Osteocyte (in vitro differentiated cells): ENCODE measurements at regions not wholly inside any gene's neighbourhood (a gene's known extent, or its start where the extent isn't known, plus 50 kb on each side); places are given as distances from the start of the nearest gene placed in this dataset.

Experiments used
- DNase-seq: peaks from one replicate; pipeline ENCODE4 v3.0.0; 2021; ENCODE audit warnings: mixed read lengths; ENCODE audit not compliant: unreplicated experiment; ENCODE audit errors: extremely low spot score
- H3K27ac Mint-ChIP-seq: one replicate; pipeline ENCODE4 v1.8.0; 2021; ENCODE audit warnings: mild to moderate bottlenecking, mixed read lengths; ENCODE audit not compliant: unreplicated experiment
- H3K27me3 Mint-ChIP-seq: one replicate; pipeline ENCODE4 v1.8.0; 2021; ENCODE audit warnings: mixed read lengths; ENCODE audit not compliant: unreplicated experiment
- H3K36me3 Mint-ChIP-seq: one replicate; pipeline ENCODE4 v1.8.0; 2021; ENCODE audit warnings: mixed read lengths; ENCODE audit not compliant: unreplicated experiment
- H3K4me1 Mint-ChIP-seq: one replicate; pipeline ENCODE4 v1.8.0; 2021; ENCODE audit warnings: mixed read lengths; ENCODE audit not compliant: unreplicated experiment
- H3K4me3 Mint-ChIP-seq: one replicate; pipeline ENCODE4 v1.8.0; 2021; ENCODE audit warnings: mild to moderate bottlenecking, moderate library complexity, mixed read lengths; ENCODE audit not compliant: unreplicated experiment
- H3K9me3 Mint-ChIP-seq: one replicate; pipeline ENCODE4 v1.8.0; 2021; ENCODE audit warnings: mixed read lengths; ENCODE audit not compliant: unreplicated experiment
- TF ChIP-seq, protein P1 (sequence below): fragments of 200-600 bp; sonication (generic); IDR thresholded peaks from 2 replicates; pipeline ENCODE4 v1.5.0; 2021; ENCODE audit warnings: antibody characterized with exemption, mild to moderate bottlenecking, moderate library complexity

DNA sequence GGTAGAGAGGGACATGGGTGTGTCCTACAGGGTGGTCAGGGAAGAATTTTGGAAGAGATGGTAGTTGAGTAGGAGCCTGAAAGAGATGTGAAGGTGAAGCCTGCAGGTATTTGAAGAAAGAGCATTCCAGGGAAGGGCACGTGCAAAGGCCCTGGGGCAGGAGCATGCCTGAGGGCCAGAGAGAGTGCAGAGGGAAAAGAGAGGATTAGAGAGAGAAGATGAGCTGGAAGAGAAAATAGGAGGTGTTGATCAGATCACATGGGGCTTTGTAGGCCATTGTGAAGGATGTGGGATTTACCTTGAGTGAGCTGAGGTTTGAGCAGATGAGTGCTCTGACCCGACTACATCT, 455.0 kb downstream of the HAPSTR1 start:
- no peak overlapping the region for H3K4me3 Mint-ChIP-seq
- H3K9me3 Mint-ChIP-seq, result peaks cover 46% of the 10 kb centered on the region
- no peaks in the 10 kb centered on the region for H3K36me3 Mint-ChIP-seq
- H3K27me3 Mint-ChIP-seq, result no peaks in the 10 kb centered on the region
- no peak for DNase-seq
- H3K4me1 Mint-ChIP-seq, result no peaks in the 10 kb centered on the region
- TF ChIP-seq, protein P1, sequence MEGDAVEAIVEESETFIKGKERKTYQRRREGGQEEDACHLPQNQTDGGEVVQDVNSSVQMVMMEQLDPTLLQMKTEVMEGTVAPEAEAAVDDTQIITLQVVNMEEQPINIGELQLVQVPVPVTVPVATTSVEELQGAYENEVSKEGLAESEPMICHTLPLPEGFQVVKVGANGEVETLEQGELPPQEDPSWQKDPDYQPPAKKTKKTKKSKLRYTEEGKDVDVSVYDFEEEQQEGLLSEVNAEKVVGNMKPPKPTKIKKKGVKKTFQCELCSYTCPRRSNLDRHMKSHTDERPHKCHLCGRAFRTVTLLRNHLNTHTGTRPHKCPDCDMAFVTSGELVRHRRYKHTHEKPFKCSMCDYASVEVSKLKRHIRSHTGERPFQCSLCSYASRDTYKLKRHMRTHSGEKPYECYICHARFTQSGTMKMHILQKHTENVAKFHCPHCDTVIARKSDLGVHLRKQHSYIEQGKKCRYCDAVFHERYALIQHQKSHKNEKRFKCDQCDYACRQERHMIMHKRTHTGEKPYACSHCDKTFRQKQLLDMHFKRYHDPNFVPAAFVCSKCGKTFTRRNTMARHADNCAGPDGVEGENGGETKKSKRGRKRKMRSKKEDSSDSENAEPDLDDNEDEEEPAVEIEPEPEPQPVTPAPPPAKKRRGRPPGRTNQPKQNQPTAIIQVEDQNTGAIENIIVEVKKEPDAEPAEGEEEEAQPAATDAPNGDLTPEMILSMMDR, result no peak
- no peak overlapping the region for H3K27ac Mint-ChIP-seq

DNA sequence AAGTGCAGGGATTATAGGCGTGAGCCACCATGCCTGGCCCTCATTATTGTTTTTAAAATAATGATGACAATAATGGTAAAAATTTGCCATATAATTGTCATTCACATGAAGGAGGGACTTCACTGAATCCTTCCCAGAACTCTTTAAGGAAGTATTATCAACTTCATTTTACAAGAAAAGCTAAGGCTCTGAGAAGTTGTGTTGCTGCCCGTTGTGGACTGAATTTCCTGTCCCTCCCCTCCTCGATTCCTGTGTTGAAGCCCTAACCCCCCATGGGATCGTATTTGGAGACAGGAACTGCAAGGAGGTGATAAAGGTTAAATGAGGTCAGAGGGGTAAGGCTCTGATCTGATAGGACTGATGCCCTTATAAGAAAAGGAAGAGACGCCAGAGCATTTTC, 458.0 kb downstream of the HAPSTR1 start:
- TF ChIP-seq, protein P1, result no peak
- H3K36me3 Mint-ChIP-seq, result no peaks in the 10 kb centered on the region
- H3K4me3 Mint-ChIP-seq, result no peak overlapping the region
- H3K27me3 Mint-ChIP-seq, result no peaks in the 10 kb centered on the region
- no peak for DNase-seq
- peaks cover 30% of the 10 kb centered on the region for H3K9me3 Mint-ChIP-seq
- H3K4me1 Mint-ChIP-seq, result no peaks in the 10 kb centered on the region
- no peak overlapping the region for H3K27ac Mint-ChIP-seq

DNA sequence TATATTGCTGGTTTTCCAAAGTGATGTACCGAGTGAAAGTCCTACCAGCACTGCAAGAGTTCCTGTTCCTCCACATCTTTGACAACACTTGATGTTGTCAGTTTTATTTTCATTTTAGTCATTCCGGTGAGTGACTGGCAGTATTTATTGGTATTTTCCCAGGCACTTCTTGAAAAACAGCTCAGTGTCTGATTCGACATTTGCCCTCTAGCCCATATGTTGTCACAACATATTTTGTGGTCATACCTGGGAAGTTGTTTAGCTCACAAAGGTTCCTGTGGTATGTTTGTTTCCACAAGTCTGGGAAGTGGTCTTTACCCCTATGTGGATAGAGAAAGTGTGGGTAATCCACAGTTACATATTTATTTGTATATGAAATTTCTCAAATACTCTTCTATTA, 463.6 kb downstream of the HAPSTR1 start:
- Mint-ChIP-seq H3K4me1 (no peaks in the 10 kb centered on the region), H3K36me3 (no peaks in the 10 kb centered on the region), H3K9me3 (peaks cover 15% of the 10 kb centered on the region), H3K4me3 (no peak overlapping the region), H3K27me3 (no peaks in the 10 kb centered on the region), H3K27ac (no peak overlapping the region)
- DNase-seq, result no peak
- TF ChIP-seq, protein P1, result no peak

DNA sequence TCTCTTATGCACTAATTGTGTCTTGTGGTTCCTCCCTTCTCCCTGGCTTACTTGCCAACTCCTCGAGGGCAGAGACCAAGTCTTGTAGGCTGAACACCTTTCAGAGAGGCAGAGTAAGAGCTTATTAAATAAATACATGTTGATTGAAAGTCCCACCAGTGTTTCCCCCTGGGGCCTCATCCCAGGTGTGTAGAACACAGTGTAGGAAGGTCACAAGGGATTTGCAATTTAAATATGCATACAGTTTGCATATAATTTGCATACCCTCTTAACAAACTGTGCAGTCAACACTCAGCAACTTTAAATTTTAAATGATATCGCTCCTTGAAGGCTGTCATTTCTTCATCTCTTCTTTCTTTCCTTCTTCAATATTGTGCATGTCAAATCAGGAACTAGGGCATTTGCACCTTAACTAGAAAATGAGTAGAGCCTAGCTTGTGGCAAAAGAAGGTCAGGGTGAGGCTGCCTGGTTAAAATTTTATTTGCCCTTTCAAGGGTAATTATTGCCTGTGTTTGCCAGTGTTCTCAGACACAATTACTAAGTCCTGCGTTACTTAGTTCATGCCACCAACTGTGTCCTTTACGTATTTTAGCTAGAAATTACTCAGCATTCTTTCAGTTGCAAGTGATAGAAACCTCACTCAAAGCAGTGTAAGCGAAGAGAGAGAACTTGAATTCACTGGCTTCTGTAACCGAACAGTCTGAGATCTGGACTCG, 465.7 kb downstream of the HAPSTR1 start:
- Mint-ChIP-seq H3K4me3 (no peak overlapping the region), H3K9me3 (peaks cover 19% of the 10 kb centered on the region), H3K36me3 (no peaks in the 10 kb centered on the region), H3K27ac (no peak overlapping the region), H3K27me3 (no peaks in the 10 kb centered on the region), H3K4me1 (no peaks in the 10 kb centered on the region)
- no peak for DNase-seq
- TF ChIP-seq, protein P1, result no peak

DNA sequence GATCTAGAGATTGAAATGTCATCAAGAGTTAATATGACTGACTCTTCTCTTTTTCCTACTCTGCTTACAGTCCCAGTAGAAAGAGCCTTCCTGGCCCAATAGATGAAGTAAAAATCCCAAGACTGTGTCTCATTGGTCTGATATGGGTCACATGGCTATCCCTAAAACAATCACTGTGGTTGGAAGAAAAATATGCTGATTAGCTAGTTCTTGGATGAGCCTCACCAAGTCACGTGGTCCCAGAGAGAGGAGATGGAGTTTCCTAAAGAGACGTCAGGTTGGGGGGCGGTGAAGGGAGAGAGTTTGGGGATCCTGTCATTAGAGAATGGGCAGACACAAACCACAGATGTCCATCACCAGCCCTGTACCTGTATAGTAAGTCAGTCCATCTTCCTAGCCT, 466.3 kb downstream of the HAPSTR1 start:
- Mint-ChIP-seq H3K4me3 (no peak overlapping the region), H3K36me3 (no peaks in the 10 kb centered on the region), H3K4me1 (no peaks in the 10 kb centered on the region), H3K27ac (no peak overlapping the region), H3K27me3 (no peaks in the 10 kb centered on the region), H3K9me3 (peaks cover 16% of the 10 kb centered on the region)
- DNase-seq, result no peak
- TF ChIP-seq, protein P1, result no peak
